ENCODE measurements at regions not wholly inside any gene's neighbourhood (a gene's known extent, or its start where the extent isn't known, plus 50 kb on each side); places are given as distances from the start of the nearest gene placed in this dataset.
"Not testable (repeated sequence)": the region's sequence is repeated elsewhere in the genome, so short reads cannot be mapped to it uniquely, and the experiment has no call there.

- ATAC-seq (no peak), DNase-seq (no peak)
Observed at GRCh38 chr5:125085797-125086505, 339.5 kb upstream of the ZNF608 start.

GRCh38 chr5:125088522-125089105 is 342.2 kb upstream of the ZNF608 start:
- DNase-seq (no peak), ATAC-seq (no peak)

GRCh38 chr5:125092138-125092537 is 345.7 kb upstream of the ZNF608 start:
- DNase-seq, ATAC-seq: not testable (repeated sequence)

DNA sequence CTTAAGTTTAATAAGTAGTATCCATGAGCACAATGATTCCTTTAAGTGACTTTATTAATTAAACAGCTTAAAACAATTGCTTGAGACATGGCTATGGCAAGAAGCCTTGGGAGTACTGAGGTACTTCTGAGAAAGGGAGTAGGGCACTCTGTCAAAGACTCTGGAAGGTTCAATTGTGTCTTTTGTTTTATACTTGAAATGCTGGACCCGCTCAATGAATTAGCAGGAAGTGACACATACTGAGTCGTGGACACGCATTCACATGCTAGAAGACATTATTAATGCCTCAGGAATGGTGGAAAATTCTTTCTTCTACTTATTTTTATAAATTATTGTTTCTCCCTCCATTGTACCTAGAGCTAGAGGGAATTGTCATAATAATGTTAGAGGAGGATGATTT is 347.3 kb upstream of the ZNF608 start:
- no peak for ATAC-seq
- no peak for DNase-seq

DNA sequence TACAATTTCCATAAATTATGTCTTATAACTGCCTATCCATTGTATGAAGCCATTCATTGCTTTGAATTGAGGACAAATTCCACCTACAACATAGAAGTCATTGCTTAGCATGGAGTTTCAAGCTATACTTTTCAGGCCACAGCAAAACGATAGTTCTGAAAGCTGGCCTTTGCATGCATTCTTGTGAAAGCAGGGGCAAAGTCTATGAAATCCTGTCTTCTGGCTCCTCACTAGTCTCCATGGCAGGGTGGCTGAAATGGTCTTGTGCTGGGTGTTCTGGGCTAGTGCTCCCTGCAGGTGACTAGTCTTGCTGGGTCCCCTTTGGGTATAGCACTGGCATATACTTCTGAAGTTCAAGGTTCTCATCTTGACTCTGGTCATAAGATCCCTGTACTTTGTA is 353.9 kb upstream of the ZNF608 start:
- no peak for DNase-seq
- ATAC-seq = no peak

DNA sequence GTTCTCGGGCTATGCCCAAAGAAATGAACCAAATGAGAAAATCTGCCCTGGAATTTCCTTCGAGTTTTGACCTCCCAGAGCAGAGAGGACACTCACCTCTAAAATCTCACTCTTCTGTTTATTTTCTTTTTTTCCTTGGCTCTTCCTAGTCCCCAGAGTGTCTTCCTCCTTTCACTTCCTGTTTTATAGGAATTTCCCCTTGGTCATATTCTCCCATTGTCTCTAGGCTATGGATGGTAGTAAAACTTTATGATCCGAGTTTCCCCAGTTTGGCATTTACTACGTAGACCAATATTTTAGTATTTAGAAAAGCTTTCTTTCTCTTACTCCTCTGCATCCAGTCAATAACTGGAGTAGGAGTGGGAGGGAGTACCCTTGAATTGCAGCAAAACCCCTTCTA is 354.5 kb upstream of the ZNF608 start:
- no peak for DNase-seq
- no peak for ATAC-seq

DNA sequence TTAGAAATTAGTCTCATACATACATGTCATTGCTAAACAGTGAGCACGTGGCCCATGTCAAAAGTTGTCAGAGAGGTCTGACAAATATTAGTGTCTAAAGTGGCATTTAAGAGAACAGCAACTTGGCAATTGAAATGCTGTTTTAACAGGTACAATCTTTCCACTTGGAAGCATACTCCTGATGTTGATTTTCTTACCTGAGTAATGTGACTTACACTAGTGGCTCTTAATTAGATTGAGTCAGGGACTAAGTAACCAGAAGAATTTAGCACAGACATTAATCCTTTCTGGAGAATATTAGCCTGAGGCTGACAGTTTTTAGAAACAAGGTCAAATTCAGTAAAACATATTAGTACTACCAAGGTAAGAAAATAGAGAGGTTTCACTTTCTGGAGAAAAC is 357.0 kb upstream of the ZNF608 start:
- DNase-seq (no peak), ATAC-seq (no peak)

DNA sequence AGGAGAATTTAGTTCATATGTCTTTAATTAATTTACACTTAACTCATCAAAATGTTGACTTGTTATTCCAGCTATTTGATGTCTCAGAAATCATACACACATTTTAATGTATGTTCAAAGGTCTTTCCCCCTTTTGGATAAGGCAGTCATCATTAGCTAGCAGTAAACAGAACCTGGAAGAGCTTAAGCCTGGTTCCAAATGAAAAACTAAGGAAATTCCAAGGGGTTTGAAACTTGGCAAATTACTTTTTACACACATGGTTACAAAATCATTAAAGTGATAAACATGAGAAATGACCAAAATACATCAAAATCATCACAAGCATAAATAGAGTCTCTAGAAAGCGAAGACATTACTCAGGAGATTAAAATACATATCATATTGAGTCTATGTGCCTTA is 359.8 kb upstream of the ZNF608 start:
- DNase-seq (no peak), ATAC-seq (no peak)

DNA sequence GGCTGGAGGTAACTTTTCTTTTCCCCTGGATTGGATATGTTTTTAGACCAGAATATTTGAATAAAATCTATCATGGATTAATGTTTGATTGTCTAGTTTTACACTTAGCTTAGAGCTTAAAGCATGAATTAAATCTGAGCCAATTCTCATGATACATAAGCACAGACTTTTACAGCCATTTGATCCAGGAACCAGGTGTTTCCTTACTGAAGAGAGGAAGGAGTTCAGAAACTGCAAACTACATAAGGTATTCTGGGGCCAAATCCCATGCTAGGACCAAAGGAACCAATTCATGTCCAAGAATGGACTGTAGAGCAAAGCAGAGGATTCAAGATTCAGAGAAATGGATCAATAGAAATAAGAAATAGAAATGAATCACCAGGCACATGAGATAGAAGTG is 360.4 kb upstream of the ZNF608 start:
- ATAC-seq (no peak), DNase-seq (no peak)

- ATAC-seq = no peak
- DNase-seq = no peak
Observed at GRCh38 chr5:125109293-125109692, 362.9 kb upstream of the ZNF608 start.

- DNase-seq = no peak
- ATAC-seq = no peak
Observed at GRCh38 chr5:125109816-125110215, 363.4 kb upstream of the ZNF608 start.

DNA sequence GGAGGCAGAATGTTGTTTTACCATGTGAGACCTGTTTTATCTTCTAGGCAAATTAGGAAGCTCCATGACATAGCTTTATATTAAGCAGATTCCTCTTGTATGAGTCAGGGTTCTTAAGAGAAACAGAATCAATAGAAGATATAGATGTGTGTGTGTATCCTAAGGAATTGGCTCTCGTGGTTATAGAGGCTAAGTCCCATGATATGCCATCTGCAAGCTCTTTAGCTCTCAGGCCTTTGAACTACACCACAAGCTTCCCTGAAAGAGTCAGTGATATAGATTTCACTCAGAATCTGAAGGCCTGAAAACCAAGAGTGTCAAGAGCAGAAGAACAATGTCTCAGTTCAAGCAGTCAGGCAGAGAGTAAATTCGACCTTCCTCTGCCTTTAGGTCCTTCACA is 365.8 kb upstream of the ZNF608 start:
- DNase-seq (no peak), ATAC-seq (no peak)

- no peak for ATAC-seq
- DNase-seq = no peak
Observed at GRCh38 chr5:125113328-125113727, 366.9 kb upstream of the ZNF608 start.

DNA sequence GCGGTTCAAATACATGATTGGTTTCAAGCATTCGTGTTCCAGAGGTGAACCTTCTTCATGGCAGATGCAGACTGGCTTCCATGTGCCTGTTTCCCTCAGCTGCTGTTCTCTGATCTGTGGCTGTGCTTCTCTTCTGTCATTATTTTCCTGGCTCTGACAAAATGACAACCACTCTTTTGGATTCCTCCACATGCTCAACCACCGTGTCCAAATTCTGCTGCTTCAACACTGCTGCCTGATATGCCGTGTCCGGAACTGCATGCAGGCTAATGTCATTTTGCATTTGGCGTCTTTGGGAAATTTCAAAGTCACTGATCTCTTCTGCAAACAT is 368.7 kb upstream of the ZNF608 start:
- DNase-seq (no peak), ATAC-seq (no peak)

- ATAC-seq = no peak
- no peak for DNase-seq
Observed at GRCh38 chr5:125117566-125117965, 371.1 kb upstream of the ZNF608 start.

DNA sequence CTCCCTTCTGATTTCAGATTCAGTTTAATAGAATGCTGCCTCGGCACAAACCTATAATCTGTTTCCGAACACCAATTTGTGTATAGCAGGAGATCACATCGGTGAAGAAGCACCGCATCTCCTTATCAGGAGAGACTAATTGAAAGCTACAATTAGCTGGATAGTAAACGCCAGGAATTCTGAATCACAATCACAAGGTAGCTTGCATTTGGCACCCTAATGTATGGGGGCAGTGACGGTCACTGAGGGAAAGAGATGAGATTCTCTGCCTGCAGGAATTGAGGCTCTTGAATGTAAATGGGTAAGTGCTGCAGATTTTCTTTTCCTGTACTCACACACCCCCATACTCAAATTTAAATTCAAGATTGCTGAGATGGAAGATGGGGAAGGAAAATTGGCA is 373.6 kb upstream of the ZNF608 start:
- no peak for DNase-seq
- no peak for ATAC-seq

GRCh38 chr5:125125031-125125823 is 378.8 kb upstream of the ZNF608 start:
- DNase-seq (no peak), ATAC-seq (no peak)

GRCh38 chr5:125126050-125126449 is 379.6 kb upstream of the ZNF608 start:
- ATAC-seq (no peak), DNase-seq (no peak)

DNA sequence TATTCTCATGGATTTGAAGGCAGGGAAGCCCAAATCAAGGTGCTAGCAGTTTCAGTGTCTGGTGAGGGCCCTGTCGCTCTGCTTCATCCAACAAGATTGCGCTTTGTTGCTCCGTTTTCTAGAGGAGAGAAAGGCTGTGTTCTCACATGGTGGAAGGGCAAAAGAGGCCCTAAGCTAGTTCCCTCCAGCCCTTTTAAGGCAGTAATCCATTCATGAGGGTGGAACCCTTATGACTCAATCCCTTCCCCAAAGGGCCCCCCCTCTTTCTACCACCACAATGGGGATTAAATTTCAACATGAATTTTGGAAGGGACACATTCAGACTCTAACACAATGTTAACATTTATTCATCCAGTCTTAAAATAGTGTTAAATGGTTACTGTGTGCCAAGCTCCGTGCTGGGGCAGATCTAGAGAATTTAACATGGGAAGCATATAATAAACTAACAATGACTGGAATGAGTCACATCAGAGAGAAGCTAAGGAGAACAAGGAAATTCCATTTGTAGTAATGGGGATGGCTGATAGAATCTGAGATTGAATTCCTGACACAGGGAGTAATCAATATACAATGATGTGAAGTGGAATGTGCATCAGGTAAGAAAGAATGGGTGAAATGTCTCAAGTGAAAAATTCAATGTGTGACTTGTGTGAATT is 382.8 kb upstream of the ZNF608 start:
- no peak for DNase-seq
- ATAC-seq = no peak

DNA sequence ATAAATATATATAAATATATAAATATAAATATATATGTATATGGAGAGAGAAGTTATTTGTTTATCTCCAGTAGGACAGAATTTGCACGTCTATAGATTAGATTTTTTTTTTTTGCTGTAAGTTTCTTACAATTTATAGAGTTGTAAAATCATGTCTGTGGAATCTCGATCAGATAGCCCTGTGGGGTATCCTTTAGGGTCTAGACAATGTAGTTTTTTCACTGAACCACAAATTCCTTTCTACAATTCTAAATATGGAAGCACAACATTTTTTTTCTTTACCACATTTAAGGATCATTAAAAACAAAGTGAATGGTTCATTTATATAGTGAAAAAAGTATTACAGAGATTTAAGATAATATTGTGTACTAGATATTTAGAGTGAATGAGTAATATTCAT is 384.2 kb upstream of the ZNF608 start:
- no peak for DNase-seq
- no peak for ATAC-seq

- ATAC-seq (no peak), DNase-seq (no peak)
Observed at GRCh38 chr5:125134216-125135081, 388.0 kb upstream of the ZNF608 start.

GRCh38 chr5:125137535-125137934 is 391.1 kb upstream of the ZNF608 start:
- ATAC-seq (no peak), DNase-seq (no peak)

All from stimulated activated naive CD8-positive, alpha-beta T cell treated with anti-CD3 and anti-CD28 coated beads, Interleukin-15, Interleukin-2, amounts not matched to agents 100 U/mL and 50 U/mL, for 24 hours (primary cell).